ENCODE measurements at regions not wholly inside any gene's neighbourhood (a gene's known extent, or its start where the extent isn't known, plus 50 kb on each side); places are given as distances from the start of the nearest gene placed in this dataset.
"Not testable (repeated sequence)": the region's sequence is repeated elsewhere in the genome, so short reads cannot be mapped to it uniquely, and the experiment has no call there.

DNA sequence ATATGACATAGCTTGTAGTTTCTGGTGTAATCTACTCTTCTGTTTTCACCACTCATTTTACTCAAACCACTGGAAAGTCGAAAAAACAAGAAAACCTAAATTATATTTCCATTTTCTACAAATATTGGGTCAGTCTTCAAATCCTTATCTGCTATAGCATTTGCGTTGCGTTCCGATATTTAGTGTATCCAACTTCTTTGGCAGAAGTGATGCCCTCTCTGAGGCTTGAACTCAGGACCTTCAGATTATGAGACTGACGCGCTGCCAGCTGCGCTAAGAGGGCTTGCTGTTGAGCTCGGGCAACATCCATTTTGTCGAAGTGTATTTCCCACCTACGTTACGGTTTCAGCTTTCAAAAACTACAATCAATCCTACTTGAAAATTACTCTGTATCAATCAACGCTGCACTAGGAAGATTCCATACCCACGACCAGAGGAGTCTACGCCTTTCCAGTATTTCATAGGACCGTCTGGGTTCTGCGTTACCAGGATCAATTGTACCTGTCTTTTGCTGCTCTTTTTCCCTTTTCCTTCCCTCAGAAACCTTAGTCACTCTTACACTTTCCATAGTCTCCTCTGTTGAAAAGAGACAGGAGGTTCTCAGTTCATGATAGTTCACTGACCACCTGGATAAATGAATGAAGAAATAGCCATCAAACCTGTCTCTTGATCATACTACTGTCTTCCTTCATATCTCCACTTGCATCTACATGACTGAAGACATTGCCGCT lies 140.5 kb upstream of the ZNF322 start:
- DNase-seq (ENCODE audit: low read depth): not testable (repeated sequence)

DNA sequence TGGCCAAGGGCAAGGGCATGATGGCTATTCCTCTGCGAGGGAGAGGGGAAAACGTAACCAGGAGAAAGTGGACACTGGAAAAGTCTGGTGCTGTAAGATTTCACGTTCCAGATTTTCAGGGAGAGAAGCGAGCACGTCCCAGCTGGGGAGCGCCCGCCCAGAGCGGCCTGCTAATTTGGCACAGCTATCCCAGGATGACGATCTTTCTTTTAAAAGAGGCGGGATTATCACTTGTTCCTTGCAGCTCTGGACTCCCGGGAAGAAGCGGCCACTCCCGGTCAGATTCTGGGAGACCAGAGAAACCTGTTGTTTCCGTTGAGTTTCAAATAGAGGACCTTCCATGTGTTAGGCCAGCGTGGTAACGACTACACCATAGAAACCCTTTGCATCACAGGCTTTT lies 144.2 kb upstream of the ZNF322 start:
- not testable (repeated sequence) for DNase-seq (ENCODE audit: low read depth)

DNA sequence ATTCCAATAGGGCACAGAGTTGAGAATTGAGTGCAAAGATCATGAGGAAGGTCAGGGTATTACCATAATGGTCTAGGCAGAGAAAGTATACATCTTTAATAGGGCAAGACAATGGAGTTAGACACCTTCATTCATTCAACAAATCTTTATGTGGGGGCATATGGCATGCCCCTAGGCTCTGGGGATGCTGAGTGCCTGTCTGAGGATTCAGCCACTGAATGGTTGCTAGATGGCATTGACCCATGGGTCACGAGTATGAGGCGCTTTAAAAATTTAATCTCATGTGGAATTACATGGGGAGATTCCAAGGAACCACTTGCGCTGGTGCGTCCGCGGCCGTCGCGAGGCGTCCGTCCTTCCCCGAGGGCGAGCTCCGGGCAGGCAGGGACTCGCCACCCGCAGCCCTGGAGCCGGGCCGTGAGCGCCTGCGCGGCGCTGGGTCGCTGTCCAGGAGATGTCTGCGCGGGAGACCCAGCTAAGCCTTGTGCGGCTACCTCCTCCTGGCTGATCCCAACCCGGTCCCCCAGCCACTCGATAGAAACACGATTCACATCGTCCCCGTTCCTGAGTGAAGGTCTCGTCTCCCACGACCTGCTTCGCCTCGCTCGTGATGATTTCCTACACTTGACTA lies 152.1 kb upstream of the ZNF322 start:
- DNase-seq (ENCODE audit: low read depth): not testable (repeated sequence)

GRCh38 chr6:26818640-26819225 lies 159.2 kb upstream of the ZNF322 start:
- not testable (repeated sequence) for DNase-seq (ENCODE audit: low read depth)

- DNase-seq (ENCODE audit: low read depth): not testable (repeated sequence)
Measured at GRCh38 chr6:26827965-26828364, 168.4 kb upstream of the ZNF322 start.

GRCh38 chr6:26829480-26829879 lies 169.9 kb upstream of the ZNF322 start:
- DNase-seq (ENCODE audit: low read depth): not testable (repeated sequence)

DNA sequence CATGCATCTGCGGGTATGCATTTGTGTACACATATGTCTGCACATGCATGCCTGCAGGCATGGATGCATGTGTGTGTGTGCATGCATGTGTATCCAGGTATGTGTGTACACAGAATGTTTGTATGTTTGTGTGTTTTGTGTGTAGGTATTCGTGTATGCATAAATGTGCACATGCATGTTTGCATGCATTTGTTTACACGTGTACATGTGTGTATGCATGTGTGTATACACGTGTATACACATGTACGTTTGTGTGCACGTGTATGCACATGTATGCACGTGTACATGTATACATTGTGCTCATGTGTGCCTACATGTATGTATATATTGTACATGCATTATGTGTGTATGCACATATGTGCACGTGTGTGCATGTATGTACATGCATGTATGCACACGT lies 171.4 kb upstream of the ZNF322 start:
- not testable (repeated sequence) for DNase-seq (ENCODE audit: low read depth)

GRCh38 chr6:26835707-26836106 lies 176.2 kb upstream of the ZNF322 start:
- DNase-seq (ENCODE audit: low read depth): not testable (repeated sequence)

DNA sequence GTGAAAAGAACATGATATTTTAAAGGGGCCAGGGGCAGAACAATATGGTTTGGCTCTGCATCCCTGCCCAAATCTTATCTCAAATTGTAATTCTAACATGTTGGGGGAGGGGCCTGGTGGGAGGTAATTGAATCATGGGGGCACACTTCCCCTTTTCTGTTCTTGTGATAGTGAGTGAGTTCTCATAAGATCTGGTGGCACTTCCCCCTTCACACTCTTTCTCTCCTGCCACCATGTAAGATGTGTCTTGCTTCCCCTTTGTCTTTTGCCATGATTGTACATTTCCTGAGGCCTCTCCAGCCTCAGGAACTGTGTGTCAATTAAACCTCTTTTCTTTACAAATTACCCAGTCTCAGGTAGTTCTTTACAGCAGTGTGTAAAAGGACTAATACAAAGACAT lies 177.1 kb upstream of the ZNF322 start:
- DNase-seq (ENCODE audit: low read depth): not testable (repeated sequence)

DNA sequence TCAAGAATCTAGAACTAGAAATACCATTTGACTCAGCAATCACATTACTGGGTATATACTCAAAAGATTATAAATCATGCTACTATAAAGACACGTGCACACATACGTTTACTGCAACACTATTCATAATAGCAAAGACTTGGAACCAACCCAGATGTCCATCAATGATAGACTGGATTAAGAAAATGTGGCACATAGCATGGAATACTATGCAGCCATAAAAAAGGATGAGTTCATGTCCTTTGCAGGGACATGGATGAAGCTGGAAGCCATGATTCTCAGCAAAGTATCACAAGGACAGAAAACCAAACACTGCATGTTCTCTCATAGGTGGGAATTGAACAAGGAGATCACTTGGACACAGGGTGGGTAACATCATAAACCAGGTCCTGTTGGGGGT lies 185.3 kb upstream of the ZNF322 start:
- DNase-seq (ENCODE audit: low read depth): not testable (repeated sequence)

DNA sequence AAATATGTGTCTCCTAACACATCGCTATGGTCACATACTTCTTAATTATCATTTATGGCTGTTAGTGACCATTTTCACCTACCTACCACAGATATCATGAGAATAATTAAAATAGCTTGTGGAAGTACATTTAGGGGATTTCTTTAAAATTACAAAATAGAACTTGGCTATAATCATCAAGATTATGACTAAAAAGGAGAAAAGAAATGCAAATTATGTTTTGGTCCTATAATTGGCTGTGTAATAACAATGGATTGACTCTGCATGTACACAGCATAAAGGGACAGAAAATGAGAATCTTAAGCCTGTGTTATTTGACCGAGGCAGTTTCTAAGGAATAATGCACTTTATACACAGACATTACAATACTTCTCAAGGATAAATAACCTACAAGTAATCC lies 197.7 kb upstream of the ZNF322 start:
- DNase-seq (ENCODE audit: low read depth): not testable (repeated sequence)

DNA sequence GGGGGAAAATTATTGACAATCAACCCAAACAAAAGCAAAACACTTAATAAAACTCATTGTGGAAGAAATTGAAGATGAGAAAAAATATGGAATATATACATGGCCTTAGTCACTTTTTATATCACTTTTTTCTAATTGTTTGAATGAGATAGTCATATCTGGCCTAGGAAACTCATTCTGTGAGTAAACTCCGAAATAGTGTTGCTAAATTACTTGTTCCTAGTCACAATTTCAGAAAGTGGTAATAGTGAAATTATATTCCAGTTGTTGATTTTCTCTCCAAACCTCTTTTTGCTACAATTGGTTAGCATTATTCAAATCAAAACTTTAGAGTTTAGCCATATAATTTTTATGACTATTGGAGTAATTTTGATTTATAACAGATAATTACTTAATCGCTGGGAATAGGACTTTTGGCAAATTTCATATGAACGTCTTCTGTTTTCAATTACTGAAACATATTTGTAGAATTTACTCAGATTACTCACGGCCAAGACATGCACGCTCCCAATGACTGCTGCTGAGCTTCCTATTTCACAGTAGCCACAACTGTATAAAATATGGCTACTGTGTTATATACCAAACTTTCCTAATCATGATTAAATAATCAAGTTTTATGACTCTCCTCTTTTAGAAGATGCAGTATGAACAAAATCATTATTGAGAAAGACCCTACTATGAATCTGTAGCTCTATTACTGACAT lies 199.7 kb upstream of the ZNF322 start:
- not testable (repeated sequence) for DNase-seq (ENCODE audit: low read depth)

- not testable (repeated sequence) for DNase-seq (ENCODE audit: low read depth)
Measured at GRCh38 chr6:26859771-26860163, 200.2 kb upstream of the ZNF322 start.

DNA sequence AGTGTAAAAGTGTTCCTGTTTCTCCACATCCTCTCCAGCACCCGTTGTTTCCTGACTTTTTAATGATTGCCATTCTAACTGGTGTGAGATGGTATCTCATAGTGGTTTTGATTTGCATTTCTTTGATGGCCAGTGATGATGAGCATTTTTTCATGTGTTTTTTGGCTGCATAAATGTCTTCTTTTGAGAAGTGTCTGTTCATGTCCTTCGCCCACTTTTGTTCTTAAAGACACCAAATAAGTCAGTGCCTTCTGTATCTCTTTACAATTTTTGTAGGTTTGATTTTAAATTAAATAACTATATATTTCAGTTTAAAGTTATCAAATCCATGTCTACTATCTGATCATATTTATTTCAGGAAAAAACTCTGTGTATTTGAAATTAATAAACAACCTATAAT lies 202.4 kb upstream of the ZNF322 start:
- DNase-seq (ENCODE audit: low read depth): not testable (repeated sequence)

- not testable (repeated sequence) for DNase-seq (ENCODE audit: low read depth)
Measured at GRCh38 chr6:26863641-26864040, 204.1 kb upstream of the ZNF322 start.

- DNase-seq (ENCODE audit: low read depth): not testable (repeated sequence)
Measured at GRCh38 chr6:26898785-26899184, 239.2 kb upstream of the ZNF322 start.

DNA sequence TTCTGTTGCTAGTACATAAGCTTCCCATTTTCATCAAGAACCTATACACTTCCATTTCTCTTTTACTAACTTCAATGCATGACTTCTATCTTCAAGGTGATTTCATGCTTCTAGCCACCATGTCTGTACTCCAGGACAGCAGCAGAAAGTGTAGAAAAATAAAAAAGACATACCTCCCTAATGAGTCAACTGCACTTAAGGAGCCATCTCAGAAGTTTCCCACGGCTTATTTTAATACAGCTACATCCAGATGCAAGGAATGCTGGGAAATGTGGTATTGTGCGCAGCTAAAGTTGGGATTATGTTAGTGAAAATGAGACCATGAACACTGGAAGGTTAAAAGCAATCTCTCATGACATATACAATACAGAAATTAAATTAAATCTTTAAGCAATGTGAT lies 264.7 kb upstream of the ZNF322 start:
- DNase-seq (ENCODE audit: low read depth): not testable (repeated sequence)

DNA sequence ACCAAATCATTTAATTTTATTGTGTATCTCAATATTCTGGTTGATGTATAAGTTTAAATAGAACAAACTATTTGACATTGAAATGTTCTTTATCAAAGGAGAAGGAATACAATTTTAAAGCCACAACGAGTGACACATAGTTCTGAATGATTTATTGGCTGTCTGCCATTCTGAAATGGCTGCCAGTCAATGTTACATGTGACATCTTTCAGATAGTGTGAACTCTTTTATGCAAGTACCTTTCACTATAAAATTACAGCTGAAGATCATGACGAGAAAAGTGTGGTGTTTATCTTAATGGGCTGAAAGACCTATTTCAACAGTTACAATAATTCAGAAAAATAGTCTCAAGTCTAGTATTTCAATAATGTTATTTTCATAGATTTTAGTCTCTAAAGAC lies 268.6 kb upstream of the ZNF322 start:
- DNase-seq (ENCODE audit: low read depth): not testable (repeated sequence)

DNA sequence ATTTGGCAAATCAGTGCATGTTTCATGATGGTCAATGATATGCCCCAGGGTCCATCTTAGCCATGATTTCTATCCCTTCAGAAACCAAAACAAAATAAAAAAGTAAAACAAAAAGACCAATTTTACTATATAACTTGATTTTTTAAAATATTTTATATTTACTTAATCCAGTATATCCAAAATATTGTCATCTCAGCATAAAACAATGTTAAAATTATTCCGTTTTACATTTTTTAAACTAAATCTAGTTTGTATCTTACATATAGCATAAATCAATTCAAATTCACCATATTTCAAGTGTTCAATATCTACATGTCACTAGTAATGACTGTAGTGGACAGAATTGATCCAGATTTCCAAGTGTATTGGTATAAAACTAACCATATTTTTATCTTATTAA lies 277.7 kb upstream of the ZNF322 start:
- DNase-seq (ENCODE audit: low read depth): not testable (repeated sequence)

DNA sequence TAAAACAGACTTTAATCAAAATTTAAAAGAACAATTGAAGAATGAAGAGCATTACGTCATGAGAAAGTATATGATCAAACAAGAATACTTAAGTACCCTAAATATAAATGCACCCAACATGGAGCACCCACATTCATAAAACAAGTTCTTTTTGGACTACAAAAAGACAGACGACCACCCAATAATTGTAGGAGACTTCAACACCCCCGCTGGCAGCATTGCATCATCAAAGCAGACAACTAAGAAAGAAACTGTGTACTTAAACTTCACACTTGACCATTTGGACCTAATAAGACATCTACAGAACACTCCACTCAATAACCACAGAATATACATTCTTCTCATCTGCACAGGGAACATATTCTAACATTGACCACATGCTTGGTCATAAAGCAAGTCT lies 291.7 kb upstream of the ZNF322 start:
- not testable (repeated sequence) for DNase-seq (ENCODE audit: low read depth)

GRCh38 chr6:26956078-26956600 lies 291.4 kb upstream of the PRSS16 start:
- peak; percentile 33 for DNase-seq (ENCODE audit: low read depth)

GRCh38 chr6:26956601-26957184 lies 290.8 kb upstream of the PRSS16 start:
- DNase-seq (ENCODE audit: low read depth): peak; percentile 79

All from activated T-cell treated with anti-CD3 and anti-CD28 coated beads for 24 hours (primary cell).